Hepatocyte (in vitro differentiated cells): ENCODE measurements at regions not wholly inside any gene's neighbourhood (a gene's known extent, or its start where the extent isn't known, plus 50 kb on each side); places are given as distances from the start of the nearest gene placed in this dataset.

ENCODE experiments used
- DNase-seq: peaks from one replicate; pipeline ENCODE4 v3.0.0-alpha.2; 2016; ENCODE audit warnings: low spot score
- H2AFZ ChIP-seq: fragments of 200-600 bp; sonication (generic); 2 replicates; pipeline ENCODE4 v1.6.0; 2016; ENCODE audit warnings: antibody characterized with exemption, mild to moderate bottlenecking
- H3K27ac ChIP-seq: fragments of 200-600 bp; sonication (generic); 2 replicates; pipeline ENCODE4 v1.5.1; 2016; ENCODE audit warnings: mild to moderate bottlenecking
- H3K27me3 ChIP-seq: fragments of 200-600 bp; sonication (generic); 2 replicates; pipeline ENCODE4 v1.6.1; 2016
- H3K36me3 ChIP-seq: fragments of 200-600 bp; sonication (generic); replicated peaks from 2 replicates; pipeline ENCODE4 v1.5.1; 2016; ENCODE audit warnings: low read depth; ENCODE audit not compliant: insufficient read depth
- H3K4me1 ChIP-seq: fragments of 200-600 bp; sonication (generic); 2 replicates; pipeline ENCODE4 v1.5.1; 2016; ENCODE audit warnings: mild to moderate bottlenecking, moderate library complexity; ENCODE audit not compliant: insufficient read depth
- H3K4me2 ChIP-seq: fragments of 200-600 bp; sonication (generic); 2 replicates; pipeline ENCODE4 v1.6.0; 2016
- H3K4me3 ChIP-seq: fragments of 200-600 bp; sonication (generic); 2 replicates; pipeline ENCODE4 v1.5.1; 2016; ENCODE audit warnings: mild to moderate bottlenecking
- H3K79me2 ChIP-seq: fragments of 200-600 bp; sonication (generic); 2 replicates; pipeline ENCODE4 v1.6.0; 2017; ENCODE audit warnings: mild to moderate bottlenecking
- H3K9me2 ChIP-seq: fragments of 200-600 bp; sonication (generic); replicated peaks from 2 replicates; pipeline ENCODE4 v1.6.0; 2017; ENCODE audit warnings: mild to moderate bottlenecking; ENCODE audit not compliant: insufficient read depth
- H3K9me3 ChIP-seq: fragments of 200-600 bp; sonication (generic); 2 replicates; pipeline ENCODE4 v1.5.1; 2016; ENCODE audit warnings: low read depth, mild to moderate bottlenecking
- H4K20me1 ChIP-seq: fragments of 200-600 bp; sonication (generic); 2 replicates; pipeline ENCODE4 v1.6.0; 2016; ENCODE audit warnings: mild to moderate bottlenecking; ENCODE audit not compliant: insufficient read depth, poor library complexity, severe bottlenecking
- EZH2 ChIP-seq: fragments of 200-600 bp; sonication (generic); IDR thresholded peaks from 2 replicates; pipeline ENCODE4 v1.6.1; 2016; ENCODE audit warnings: antibody characterized with exemption, mild to moderate bottlenecking, borderline replicate concordance
- EZH2phosphoT487 ChIP-seq: fragments of 200-600 bp; sonication (generic); IDR thresholded peaks from one replicate; pipeline ENCODE4 v1.6.1; 2018; ENCODE audit warnings: antibody characterized with exemption, mild to moderate bottlenecking, low read depth, moderate library complexity; ENCODE audit not compliant: unreplicated experiment, severe bottlenecking
- WGBS: methylation state at CpG from one replicate; pipeline ENCODE4 v1.1.6; 2016; ENCODE audit warnings: low lambda C conversion rate; ENCODE audit errors: missing lambda C conversion rate; 5-methylcytosine and 5-hydroxymethylcytosine counted together
- TF ChIP-seq, protein P1 (sequence below): fragments of 200-600 bp; sonication (generic); IDR thresholded peaks from 2 replicates; pipeline ENCODE4 v1.5.1; 2016; ENCODE audit warnings: antibody characterized with exemption, mild to moderate bottlenecking; ENCODE audit not compliant: poor library complexity

DNA sequence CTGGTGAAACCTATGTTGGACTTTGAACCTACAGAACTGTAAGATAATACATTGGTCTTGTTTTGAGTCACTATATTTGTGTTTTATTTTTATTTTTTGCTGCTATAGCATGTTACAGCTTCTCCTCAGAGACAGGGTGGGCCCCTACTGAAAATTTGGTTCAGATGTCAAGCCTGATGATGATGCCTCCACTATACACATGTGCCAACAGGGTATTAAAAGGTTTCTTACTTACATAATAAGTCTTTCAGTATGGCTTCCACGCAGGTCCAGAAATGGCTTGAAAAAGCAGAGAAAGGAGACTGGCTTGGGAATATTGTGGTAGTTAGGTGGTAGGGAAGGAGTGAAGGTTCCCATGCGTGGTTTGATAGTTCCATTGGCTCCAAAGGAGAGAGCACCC, 52.9 kb upstream of the ELAC2 start:
- Histone ChIP-seq H3K4me1 (no peaks in the 10 kb centered on the region), H3K79me2 (no peaks in the 10 kb centered on the region), H3K27ac (no peak overlapping the region), H3K9me2 (no peaks in the 10 kb centered on the region), H3K9me3 (no peaks in the 10 kb centered on the region), H3K36me3 (no peaks in the 10 kb centered on the region), H2AFZ (no peak overlapping the region), H3K4me2 (no peak overlapping the region), H3K4me3 (no peak overlapping the region), H4K20me1 (no peaks in the 10 kb centered on the region), H3K27me3 (no peaks in the 10 kb centered on the region)
- TF ChIP-seq, protein P1, sequence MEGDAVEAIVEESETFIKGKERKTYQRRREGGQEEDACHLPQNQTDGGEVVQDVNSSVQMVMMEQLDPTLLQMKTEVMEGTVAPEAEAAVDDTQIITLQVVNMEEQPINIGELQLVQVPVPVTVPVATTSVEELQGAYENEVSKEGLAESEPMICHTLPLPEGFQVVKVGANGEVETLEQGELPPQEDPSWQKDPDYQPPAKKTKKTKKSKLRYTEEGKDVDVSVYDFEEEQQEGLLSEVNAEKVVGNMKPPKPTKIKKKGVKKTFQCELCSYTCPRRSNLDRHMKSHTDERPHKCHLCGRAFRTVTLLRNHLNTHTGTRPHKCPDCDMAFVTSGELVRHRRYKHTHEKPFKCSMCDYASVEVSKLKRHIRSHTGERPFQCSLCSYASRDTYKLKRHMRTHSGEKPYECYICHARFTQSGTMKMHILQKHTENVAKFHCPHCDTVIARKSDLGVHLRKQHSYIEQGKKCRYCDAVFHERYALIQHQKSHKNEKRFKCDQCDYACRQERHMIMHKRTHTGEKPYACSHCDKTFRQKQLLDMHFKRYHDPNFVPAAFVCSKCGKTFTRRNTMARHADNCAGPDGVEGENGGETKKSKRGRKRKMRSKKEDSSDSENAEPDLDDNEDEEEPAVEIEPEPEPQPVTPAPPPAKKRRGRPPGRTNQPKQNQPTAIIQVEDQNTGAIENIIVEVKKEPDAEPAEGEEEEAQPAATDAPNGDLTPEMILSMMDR: no peak
- TF ChIP-seq EZH2: no peak
- no peak for TF ChIP-seq EZH2phosphoT487
- 92% methylated on average over 2 of the region's 2 CpGs for WGBS
- no peak for DNase-seq

DNA sequence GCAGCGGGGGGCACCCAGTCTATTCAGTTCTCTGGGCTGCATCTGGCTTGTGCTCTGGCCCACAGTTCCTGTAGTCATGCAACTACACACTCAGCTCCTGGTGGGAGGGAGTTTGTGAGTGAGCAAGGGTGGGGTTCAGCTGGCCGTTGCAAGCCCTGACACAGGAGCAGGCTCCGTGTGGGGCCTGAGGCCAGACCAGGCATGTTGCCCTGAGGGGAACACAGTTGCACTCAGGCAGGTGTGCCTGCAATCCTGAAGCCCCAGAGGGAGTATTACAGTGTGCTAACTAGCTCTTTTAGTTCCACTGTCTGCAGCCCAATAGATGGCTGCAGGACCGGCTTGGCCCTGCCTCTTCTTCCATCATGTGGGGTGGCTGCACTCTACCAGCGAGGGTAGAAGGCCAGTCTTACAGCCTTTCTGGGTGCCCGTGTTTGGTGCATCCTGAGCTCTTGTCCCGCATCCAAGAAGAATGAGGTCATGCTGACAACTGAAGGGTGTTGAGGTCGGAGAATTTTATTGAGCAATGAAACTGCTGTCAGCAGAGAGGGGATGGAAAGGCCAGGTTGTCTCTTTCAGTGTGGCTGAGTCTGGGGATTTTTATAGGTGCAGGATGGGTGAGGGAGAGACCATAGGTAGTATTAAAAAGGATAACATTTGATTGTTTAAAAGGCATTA, 49.9 kb upstream of the ELAC2 start:
- TF ChIP-seq EZH2 (no peak), EZH2phosphoT487 (no peak)
- TF ChIP-seq, protein P1: no peak

More for the DNA sequence above, 49.9 kb upstream of the ELAC2 start:
- Histone ChIP-seq H3K4me3 (no peak overlapping the region), H4K20me1 (no peaks in the 10 kb centered on the region), H3K79me2 (no peaks in the 10 kb centered on the region), H2AFZ (no peak overlapping the region), H3K9me3 (no peaks in the 10 kb centered on the region), H3K36me3 (no peaks in the 10 kb centered on the region), H3K4me1 (no peaks in the 10 kb centered on the region), H3K27me3 (peaks cover 3% of the 10 kb centered on the region), H3K27ac (no peak overlapping the region), H3K4me2 (no peak overlapping the region), H3K9me2 (no peaks in the 10 kb centered on the region)
- WGBS: 55% methylated on average over 8 of the region's 8 CpGs
- no peak for DNase-seq
